ENCODE measurements at regions not wholly inside any gene's neighbourhood (a gene's known extent, or its start where the extent isn't known, plus 50 kb on each side); places are given as distances from the start of the nearest gene placed in this dataset.
"Not testable (repeated sequence)": the region's sequence is repeated elsewhere in the genome, so short reads cannot be mapped to it uniquely, and the experiment has no call there.

DNA sequence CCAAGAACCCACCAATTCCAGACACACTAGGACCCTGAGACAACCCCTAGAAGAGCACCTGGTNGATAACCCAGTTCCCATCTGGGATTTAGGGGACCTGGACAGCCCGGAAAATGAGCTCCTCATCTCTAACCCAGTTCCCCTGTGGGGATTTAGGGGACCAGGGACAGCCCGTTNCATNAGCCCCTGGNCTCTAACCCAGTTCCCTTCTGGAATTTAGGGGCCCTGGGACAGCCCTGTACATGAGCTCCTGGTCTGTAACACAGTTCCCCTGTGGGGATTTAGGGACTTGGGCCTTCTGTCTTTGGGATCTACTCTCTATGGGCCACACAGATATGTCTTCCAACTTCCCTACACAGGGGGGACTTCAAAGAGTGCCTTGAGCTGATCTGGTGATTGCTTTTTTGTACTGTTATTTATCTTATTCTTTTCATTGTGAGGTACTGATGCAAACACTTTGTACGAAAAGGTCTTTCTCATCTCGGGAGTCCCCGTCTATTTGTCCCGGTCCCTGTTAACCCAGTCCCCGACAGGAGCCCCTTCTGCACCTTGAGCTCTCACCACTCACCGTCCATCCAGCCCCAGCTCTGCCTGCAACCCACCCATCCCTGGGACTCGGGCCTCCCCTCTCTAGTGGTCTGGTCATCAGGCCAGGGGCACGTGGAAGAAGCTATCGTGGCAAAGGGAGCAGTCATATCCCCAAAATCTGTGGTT is 58.2 kb upstream of the PLCXD1 start:
- not testable (repeated sequence) for H3K4me3 Mint-ChIP-seq (ENCODE audit: unreplicated experiment); H3K27ac Mint-ChIP-seq (ENCODE audit: unreplicated experiment); H3K9me3 Mint-ChIP-seq (ENCODE audit: low read depth); H3K4me1 Mint-ChIP-seq (ENCODE audit: low read depth); H3K36me3 Mint-ChIP-seq (ENCODE audit: low read depth); DNase-seq (ENCODE audit: low spot score); H3K27me3 Mint-ChIP-seq (ENCODE audit: low read depth)

GRCh38 chrX:223514-223854 is 57.7 kb upstream of the PLCXD1 start:
- not testable (repeated sequence) for H3K4me3 Mint-ChIP-seq (ENCODE audit: unreplicated experiment); H3K9me3 Mint-ChIP-seq (ENCODE audit: low read depth); H3K27ac Mint-ChIP-seq (ENCODE audit: unreplicated experiment); DNase-seq (ENCODE audit: low spot score); H3K27me3 Mint-ChIP-seq (ENCODE audit: low read depth); H3K4me1 Mint-ChIP-seq (ENCODE audit: low read depth); H3K36me3 Mint-ChIP-seq (ENCODE audit: low read depth)

DNA sequence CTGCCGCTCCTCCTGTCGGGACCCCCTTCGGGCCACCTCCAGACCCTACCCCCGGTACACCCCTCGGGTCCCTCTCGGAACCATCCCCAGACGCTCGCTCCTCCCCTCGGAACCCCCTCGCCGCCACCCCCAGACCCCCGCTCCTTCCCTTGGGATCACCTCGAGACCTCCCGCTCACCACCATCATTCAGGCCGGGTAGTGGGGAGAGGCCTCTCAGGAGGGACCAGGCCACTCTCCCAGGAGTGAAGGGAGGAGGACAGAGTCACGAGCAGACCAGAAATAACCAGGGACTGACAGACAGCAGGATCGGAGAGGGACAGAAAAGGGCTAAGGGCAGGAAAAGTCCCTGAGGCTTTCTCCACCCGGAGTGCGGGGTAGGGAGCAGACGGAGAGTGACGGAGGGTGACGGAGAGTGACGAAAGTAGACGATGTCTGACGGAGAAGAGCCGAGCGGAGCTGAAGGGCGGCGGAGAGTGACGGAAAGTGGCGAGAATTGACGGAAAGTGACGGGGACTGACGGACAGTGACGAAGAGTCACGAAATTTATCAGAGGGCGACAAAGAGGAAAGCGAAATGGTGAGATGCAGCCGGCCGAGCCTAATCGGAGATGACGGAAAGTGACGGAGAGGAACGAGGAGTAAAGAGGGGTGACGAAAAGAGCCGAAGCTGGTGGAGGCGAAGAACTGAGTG is 54.6 kb upstream of the PLCXD1 start:
- Mint-ChIP-seq H3K27ac (ENCODE audit: unreplicated experiment) (peak overlapping the region; percentile 89), H3K4me3 (ENCODE audit: unreplicated experiment) (peak overlapping the region; percentile 76)
- not testable (repeated sequence) for H3K27me3 Mint-ChIP-seq (ENCODE audit: low read depth); DNase-seq (ENCODE audit: low spot score); H3K36me3 Mint-ChIP-seq (ENCODE audit: low read depth); H3K4me1 Mint-ChIP-seq (ENCODE audit: low read depth); H3K9me3 Mint-ChIP-seq (ENCODE audit: low read depth)

DNA sequence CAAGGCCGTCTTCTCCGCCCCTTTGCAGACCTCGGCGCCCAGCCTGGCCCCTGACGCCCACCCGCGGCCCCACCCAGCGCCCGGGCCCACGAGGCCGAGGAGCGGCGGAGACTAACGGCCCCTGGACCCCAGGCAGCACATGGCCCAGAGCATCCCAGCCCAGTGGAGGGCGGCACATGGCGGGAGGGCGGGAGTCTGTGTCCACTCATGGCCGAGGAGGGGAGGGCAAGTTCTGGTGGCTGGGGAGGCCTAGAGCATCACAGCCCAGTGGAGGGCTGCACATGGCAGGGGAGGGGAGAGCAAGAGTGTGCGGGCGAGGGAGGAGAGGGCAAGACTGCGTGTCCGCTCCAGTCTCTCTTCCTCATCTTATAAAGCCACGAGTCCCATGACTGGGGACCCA is 53.8 kb upstream of the PLCXD1 start:
- not testable (repeated sequence) for DNase-seq (ENCODE audit: low spot score); H3K9me3 Mint-ChIP-seq (ENCODE audit: low read depth); H3K27me3 Mint-ChIP-seq (ENCODE audit: low read depth); H3K27ac Mint-ChIP-seq (ENCODE audit: unreplicated experiment); H3K4me1 Mint-ChIP-seq (ENCODE audit: low read depth); H3K36me3 Mint-ChIP-seq (ENCODE audit: low read depth)
- peak overlapping the region; percentile 33 for H3K4me3 Mint-ChIP-seq (ENCODE audit: unreplicated experiment)

Measured in chondrocyte (in vitro differentiated cells).